ENCODE measurements at regions not wholly inside any gene's neighbourhood (a gene's known extent, or its start where the extent isn't known, plus 50 kb on each side); places are given as distances from the start of the nearest gene placed in this dataset.

DNA sequence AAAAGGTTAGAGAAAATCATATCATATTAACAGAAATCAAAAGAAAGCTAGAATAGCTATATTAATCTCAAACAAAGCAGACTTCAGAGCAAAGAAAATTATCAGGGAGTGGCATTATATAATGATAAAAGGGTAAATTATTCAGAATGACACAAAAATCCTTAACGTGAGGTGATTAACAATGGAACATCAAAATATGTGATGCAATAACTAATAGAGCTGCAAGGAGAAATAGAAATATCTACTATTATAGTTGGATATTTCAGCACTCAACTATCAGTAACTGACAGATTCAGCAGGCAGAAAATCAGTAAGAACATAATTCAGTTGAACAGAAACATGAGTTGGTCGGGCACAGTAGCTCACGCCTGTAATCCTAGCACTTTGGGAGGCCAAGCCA lies 275.1 kb upstream of the FSIP2 start:
- H3K4me1 ChIP-seq (ENCODE audit: insufficient read depth, poor library complexity, severe bottlenecking): no peaks in the 10 kb centered on the region
- no peak overlapping the region for H3K27ac ChIP-seq (ENCODE audit: poor library complexity, severe bottlenecking)
- ATAC-seq (ENCODE audit: low read depth) (no peak), DNase-seq (ENCODE audit: low spot score) (no peak)
- H3K27me3 ChIP-seq (ENCODE audit: insufficient read depth, poor library complexity, severe bottlenecking): no peaks in the 10 kb centered on the region
- no peaks in the 10 kb centered on the region for H3K9me3 ChIP-seq (ENCODE audit: severe bottlenecking)
- TF ChIP-seq, protein P1, sequence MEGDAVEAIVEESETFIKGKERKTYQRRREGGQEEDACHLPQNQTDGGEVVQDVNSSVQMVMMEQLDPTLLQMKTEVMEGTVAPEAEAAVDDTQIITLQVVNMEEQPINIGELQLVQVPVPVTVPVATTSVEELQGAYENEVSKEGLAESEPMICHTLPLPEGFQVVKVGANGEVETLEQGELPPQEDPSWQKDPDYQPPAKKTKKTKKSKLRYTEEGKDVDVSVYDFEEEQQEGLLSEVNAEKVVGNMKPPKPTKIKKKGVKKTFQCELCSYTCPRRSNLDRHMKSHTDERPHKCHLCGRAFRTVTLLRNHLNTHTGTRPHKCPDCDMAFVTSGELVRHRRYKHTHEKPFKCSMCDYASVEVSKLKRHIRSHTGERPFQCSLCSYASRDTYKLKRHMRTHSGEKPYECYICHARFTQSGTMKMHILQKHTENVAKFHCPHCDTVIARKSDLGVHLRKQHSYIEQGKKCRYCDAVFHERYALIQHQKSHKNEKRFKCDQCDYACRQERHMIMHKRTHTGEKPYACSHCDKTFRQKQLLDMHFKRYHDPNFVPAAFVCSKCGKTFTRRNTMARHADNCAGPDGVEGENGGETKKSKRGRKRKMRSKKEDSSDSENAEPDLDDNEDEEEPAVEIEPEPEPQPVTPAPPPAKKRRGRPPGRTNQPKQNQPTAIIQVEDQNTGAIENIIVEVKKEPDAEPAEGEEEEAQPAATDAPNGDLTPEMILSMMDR (IDR thresholded peaks at IDR 0.05; ENCODE audit: poor library complexity, severe bottlenecking): no peak
- no peak overlapping the region for H3K4me3 ChIP-seq (ENCODE audit: severe bottlenecking)
- H3K36me3 ChIP-seq (ENCODE audit: low read depth): no peaks in the 10 kb centered on the region

DNA sequence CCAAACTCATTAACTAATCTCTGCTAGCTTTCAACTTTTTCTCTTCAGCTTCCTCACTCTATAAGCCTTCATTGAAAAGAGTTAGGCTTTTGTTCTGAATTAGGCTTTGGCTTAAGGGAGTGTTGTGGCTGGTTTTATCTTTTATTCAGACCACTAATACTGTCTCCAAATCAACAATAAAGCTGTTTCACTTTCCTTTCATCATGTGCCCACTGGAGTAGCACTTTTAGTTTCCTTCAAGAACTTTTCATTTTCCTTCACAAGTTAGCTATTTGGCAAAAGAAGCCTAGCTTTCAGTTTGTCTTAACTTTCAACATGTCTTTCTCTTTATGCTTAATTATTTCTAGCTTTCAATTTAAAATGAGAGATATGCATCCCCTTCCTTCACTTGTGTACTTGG lies 271.7 kb upstream of the FSIP2 start:
- TF ChIP-seq, protein P1 (IDR thresholded peaks at IDR 0.05; ENCODE audit: poor library complexity, severe bottlenecking): no peak
- DNase-seq (ENCODE audit: low spot score) (no peak), ATAC-seq (ENCODE audit: low read depth) (no peak)
- Histone ChIP-seq H3K4me1 (ENCODE audit: insufficient read depth, poor library complexity, severe bottlenecking) (no peaks in the 10 kb centered on the region), H3K4me3 (ENCODE audit: severe bottlenecking) (no peak overlapping the region), H3K27me3 (ENCODE audit: insufficient read depth, poor library complexity, severe bottlenecking) (no peaks in the 10 kb centered on the region), H3K27ac (ENCODE audit: poor library complexity, severe bottlenecking) (no peak overlapping the region), H3K36me3 (ENCODE audit: low read depth) (no peaks in the 10 kb centered on the region), H3K9me3 (ENCODE audit: severe bottlenecking) (no peaks in the 10 kb centered on the region)

DNA sequence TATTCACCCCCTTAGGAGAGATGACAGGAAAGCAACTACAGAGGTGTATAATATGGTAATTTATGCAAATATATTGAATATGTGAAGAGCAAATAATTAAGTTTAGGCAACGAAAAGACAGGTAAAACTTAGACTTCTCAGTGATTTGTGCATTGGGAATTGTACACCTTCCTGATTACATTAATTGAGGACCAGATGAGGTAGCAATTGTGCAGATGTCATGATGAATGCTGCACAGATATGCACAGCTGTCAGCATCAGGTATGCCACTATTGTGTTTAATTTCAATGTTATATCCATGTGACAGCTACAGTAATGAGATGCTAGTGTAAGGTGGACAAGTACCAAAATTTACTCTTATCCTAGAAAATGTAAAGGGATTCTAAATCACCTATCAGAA lies 267.2 kb upstream of the FSIP2 start:
- Histone ChIP-seq H3K27me3 (ENCODE audit: insufficient read depth, poor library complexity, severe bottlenecking) (no peaks in the 10 kb centered on the region), H3K27ac (ENCODE audit: poor library complexity, severe bottlenecking) (no peak overlapping the region), H3K9me3 (ENCODE audit: severe bottlenecking) (no peaks in the 10 kb centered on the region), H3K4me3 (ENCODE audit: severe bottlenecking) (no peak overlapping the region), H3K4me1 (ENCODE audit: insufficient read depth, poor library complexity, severe bottlenecking) (no peaks in the 10 kb centered on the region), H3K36me3 (ENCODE audit: low read depth) (no peaks in the 10 kb centered on the region)
- TF ChIP-seq, protein P1 (IDR thresholded peaks at IDR 0.05; ENCODE audit: poor library complexity, severe bottlenecking): no peak
- no peak for DNase-seq (ENCODE audit: low spot score)
- no peak for ATAC-seq (ENCODE audit: low read depth)

DNA sequence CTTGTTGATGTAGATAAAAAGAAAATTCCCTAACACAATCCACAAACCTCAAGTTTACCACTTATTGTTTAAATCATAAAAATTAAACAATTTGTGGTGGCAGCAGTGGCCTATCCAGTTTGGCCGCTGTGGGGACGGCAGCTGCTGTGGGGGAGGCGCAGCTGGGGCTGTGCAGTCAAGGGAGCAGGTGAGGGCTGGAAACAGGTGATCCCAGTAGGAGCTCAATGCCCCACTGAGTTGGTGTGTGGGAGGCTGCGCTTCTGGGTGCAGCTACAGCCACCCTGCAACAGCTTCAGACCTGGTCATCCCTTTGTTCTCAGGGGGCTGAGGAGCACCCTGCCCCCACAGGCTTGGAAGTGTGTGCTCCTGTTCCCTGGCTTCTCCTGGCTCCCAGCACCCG lies 266.0 kb upstream of the FSIP2 start:
- H3K9me3 ChIP-seq (ENCODE audit: severe bottlenecking): no peaks in the 10 kb centered on the region
- no peaks in the 10 kb centered on the region for H3K27me3 ChIP-seq (ENCODE audit: insufficient read depth, poor library complexity, severe bottlenecking)
- H3K4me3 ChIP-seq (ENCODE audit: severe bottlenecking): no peak overlapping the region
- TF ChIP-seq, protein P1 (IDR thresholded peaks at IDR 0.05; ENCODE audit: poor library complexity, severe bottlenecking): no peak
- no peak overlapping the region for H3K27ac ChIP-seq (ENCODE audit: poor library complexity, severe bottlenecking)
- no peaks in the 10 kb centered on the region for H3K36me3 ChIP-seq (ENCODE audit: low read depth)
- DNase-seq (ENCODE audit: low spot score) (no peak), ATAC-seq (ENCODE audit: low read depth) (no peak)
- no peaks in the 10 kb centered on the region for H3K4me1 ChIP-seq (ENCODE audit: insufficient read depth, poor library complexity, severe bottlenecking)

DNA sequence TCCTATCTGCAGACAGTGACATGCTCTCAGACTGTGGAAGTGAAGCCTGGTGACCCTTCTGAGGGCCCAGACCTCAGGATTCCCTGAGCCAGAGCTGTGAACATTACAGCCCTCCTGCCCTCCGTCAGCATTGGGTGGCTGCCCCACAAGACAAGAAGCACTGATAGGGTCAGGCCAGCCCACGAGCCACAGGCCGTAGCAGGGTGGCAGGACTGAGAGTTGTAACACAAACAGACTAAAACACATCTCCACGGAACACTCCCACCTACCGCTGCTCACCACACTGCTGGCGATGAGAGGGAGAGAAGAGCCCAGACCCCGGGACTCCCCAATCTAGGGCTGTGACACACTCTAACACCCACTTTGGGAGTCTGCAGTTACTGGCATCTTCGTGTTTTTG lies 264.8 kb upstream of the FSIP2 start:
- Histone ChIP-seq H3K27me3 (ENCODE audit: insufficient read depth, poor library complexity, severe bottlenecking) (no peaks in the 10 kb centered on the region), H3K4me1 (ENCODE audit: insufficient read depth, poor library complexity, severe bottlenecking) (no peaks in the 10 kb centered on the region), H3K27ac (ENCODE audit: poor library complexity, severe bottlenecking) (no peak overlapping the region), H3K4me3 (ENCODE audit: severe bottlenecking) (no peak overlapping the region), H3K36me3 (ENCODE audit: low read depth) (no peaks in the 10 kb centered on the region), H3K9me3 (ENCODE audit: severe bottlenecking) (no peaks in the 10 kb centered on the region)
- no peak for ATAC-seq (ENCODE audit: low read depth)
- no peak for DNase-seq (ENCODE audit: low spot score)
- TF ChIP-seq, protein P1 (IDR thresholded peaks at IDR 0.05; ENCODE audit: poor library complexity, severe bottlenecking): no peak
